Prostate gland (tissue), 2 donors: ENCODE measurements at regions not wholly inside any gene's neighbourhood (a gene's known extent, or its start where the extent isn't known, plus 50 kb on each side); places are given as distances from the start of the nearest gene placed in this dataset.

Source experiments
- CTCF ChIP-seq, 4 experiments: fragments of 200-600 bp in 2 of 4; fragments of 450-650 bp in 2 of 4; sonication (generic) in 2 of 4; IDR thresholded peaks; 1 replicate in 3 of 4; 2 replicates in 1 of 4; pipeline ENCODE4 v1.5.1; 2016 to 2019; ENCODE audit warnings: antibody characterized with exemption in 4 of 4, mild to moderate bottlenecking in 2 of 4, moderate library complexity in 2 of 4
- POLR2A ChIP-seq: fragments of 450-650 bp; IDR thresholded peaks from one replicate; pipeline ENCODE4 v1.6.1; 2016; ENCODE audit warnings: antibody characterized with exemption, mild to moderate bottlenecking
- POLR2AphosphoS5 ChIP-seq: sonication (generic); formaldehyde crosslinking; IDR thresholded peaks from one replicate; pipeline ENCODE4 v1.6.1; 2017; ENCODE audit warnings: antibody characterized with exemption

- no peak for TF ChIP-seq POLR2AphosphoS5
- TF ChIP-seq CTCF (IDR thresholded peaks at IDR 0.05), result no peak
- TF ChIP-seq POLR2A, result no peak
Observed at GRCh38 chr18:72360634-72361033, 183.5 kb downstream of the CBLN2 start.
